ENCODE measurements at regions not wholly inside any gene's neighbourhood (a gene's known extent, or its start where the extent isn't known, plus 50 kb on each side); places are given as distances from the start of the nearest gene placed in this dataset.

DNA sequence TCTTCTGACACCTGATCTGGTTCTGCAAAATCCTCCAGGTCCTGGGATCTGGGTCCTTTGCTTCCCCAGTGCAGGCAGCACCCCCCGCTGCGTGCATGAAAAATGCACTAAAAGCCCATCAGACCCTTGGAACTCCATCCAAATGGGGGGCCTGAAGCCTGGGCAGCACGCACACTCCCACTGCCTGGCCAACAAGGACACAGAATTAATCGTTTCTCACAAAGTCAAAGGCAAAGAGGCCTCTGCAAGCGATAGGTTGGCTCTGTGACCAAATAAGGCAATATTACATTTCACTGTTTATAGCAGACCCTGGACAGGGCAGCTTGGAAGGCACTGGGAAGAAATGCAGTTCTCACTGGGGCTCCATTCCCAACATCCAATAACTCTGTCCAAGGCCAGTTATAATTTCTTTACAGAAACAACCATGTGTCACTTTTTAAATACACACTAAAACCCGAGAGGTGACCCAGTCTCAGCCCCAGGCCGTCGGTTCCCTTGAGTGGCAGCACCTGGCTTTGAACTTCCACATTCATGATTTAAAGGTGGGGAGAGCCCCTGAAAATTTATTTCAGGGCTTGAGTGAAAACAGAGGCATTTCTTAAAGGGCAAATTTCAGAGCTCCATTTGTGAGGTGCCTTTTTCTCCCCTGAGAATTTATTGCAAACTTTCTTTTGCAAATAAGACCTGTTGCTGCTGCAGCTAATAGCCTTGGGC is 114.4 kb upstream of the ANO1 start:
- no peak for TF ChIP-seq POLR2A (IDR thresholded peaks at IDR 0.05; ENCODE audit: low read depth, low read length)
- no peak for TF ChIP-seq TAF1 (IDR thresholded peaks at IDR 0.05; ENCODE audit: borderline replicate concordance, low read depth, low read length)
